Choroid plexus epithelial cell (primary cell): ENCODE measurements at regions not wholly inside any gene's neighbourhood (a gene's known extent, or its start where the extent isn't known, plus 50 kb on each side); places are given as distances from the start of the nearest gene placed in this dataset.

Source experiments
- DNase-seq: peaks from one replicate; pipeline ENCODE4 v3.0.0-alpha.2; 2010; ENCODE audit warnings: low read depth
- H3K4me3 ChIP-seq: 2 replicates; pipeline ENCODE4 v1.5.1; 2011; ENCODE audit warnings: low read depth, mild to moderate bottlenecking, control low read depth, low read length, moderate library complexity
- CTCF ChIP-seq: conservative IDR thresholded peaks from 2 replicates; pipeline ENCODE4 v1.5.1; 2011; ENCODE audit warnings: low read depth, mild to moderate bottlenecking, control low read depth, inconsistent platforms, low read length, moderate library complexity

GRCh38 chr11:87736928-87737327 lies 438.3 kb downstream of the RAB38 start:
- H3K4me3 ChIP-seq = no peak overlapping the region
- no peak for DNase-seq
- no peak for TF ChIP-seq CTCF

GRCh38 chr11:87726506-87726905 lies 448.7 kb downstream of the RAB38 start:
- peak; percentile 7 for DNase-seq
- TF ChIP-seq CTCF = no peak

GRCh38 chr11:87724358-87724757 lies 450.9 kb downstream of the RAB38 start:
- no peak for TF ChIP-seq CTCF
- no peak overlapping the region for H3K4me3 ChIP-seq
- DNase-seq = no peak

More at GRCh38 chr11:87726506-87726905, 448.7 kb downstream of the RAB38 start:
- no peak overlapping the region for H3K4me3 ChIP-seq

GRCh38 chr11:87722756-87723565 lies 452.3 kb downstream of the RAB38 start:
- DNase-seq = peak; percentile 26
- TF ChIP-seq CTCF = peak; percentile 70
- no peak overlapping the region for H3K4me3 ChIP-seq

- DNase-seq = peak; percentile 12
- no peak overlapping the region for H3K4me3 ChIP-seq
- no peak for TF ChIP-seq CTCF
These were observed 455.7 kb downstream of the RAB38 start for GRCh38 chr11:87719326-87720073.

- no peak for TF ChIP-seq CTCF
- no peak overlapping the region for H3K4me3 ChIP-seq
- DNase-seq = no peak
These were observed 462.4 kb downstream of the RAB38 start for GRCh38 chr11:87712802-87713202.
